Cardiac fibroblast (primary cell): ENCODE measurements at regions not wholly inside any gene's neighbourhood (a gene's known extent, or its start where the extent isn't known, plus 50 kb on each side); places are given as distances from the start of the nearest gene placed in this dataset.
"Not testable (repeated sequence)": the region's sequence is repeated elsewhere in the genome, so short reads cannot be mapped to it uniquely, and the experiment has no call there.

ENCODE experiments used
- DNase-seq, 2 donors: peaks; one replicate each; pipeline versions ENCODE4 v3.0.0 to v3.0.0-alpha.2; 2010; ENCODE audit warnings: low read depth in 2 of 2
- H3K4me3 ChIP-seq, 2 donors: replicated peaks in 1 of 2; 1 replicate in 1 of 2; 2 replicates in 1 of 2; pipeline ENCODE4 v1.5.1; 2011; ENCODE audit warnings: low read depth in 2 of 2, low read length in 2 of 2, mild to moderate bottlenecking in 2 of 2, moderate library complexity in 1 of 2
- CTCF ChIP-seq: IDR thresholded peaks from one replicate; pipeline ENCODE4 v1.5.1; 2011; ENCODE audit warnings: low read depth, mild to moderate bottlenecking, low read length, inconsistent platforms

- TF ChIP-seq CTCF, result no peak
- no peak for DNase-seq
- H3K4me3 ChIP-seq, result no peak overlapping the region
Observed at GRCh38 chrX:98114021-98114420, 1230.3 kb downstream of the RPA4 start.

- DNase-seq, result no peak
- TF ChIP-seq CTCF, result no peak
- no peak overlapping the region for H3K4me3 ChIP-seq
Observed at GRCh38 chrX:98141466-98141865, 1257.8 kb downstream of the RPA4 start.

GRCh38 chrX:98191003-98191402 lies 1307.3 kb downstream of the RPA4 start:
- H3K4me3 ChIP-seq, result no peak overlapping the region
- TF ChIP-seq CTCF, result no peak
- DNase-seq, result no peak

- no peak for DNase-seq
- TF ChIP-seq CTCF, result no peak
- H3K4me3 ChIP-seq, result no peak overlapping the region
Observed at GRCh38 chrX:98194036-98194435, 1310.3 kb downstream of the RPA4 start.

- no peak for TF ChIP-seq CTCF
- H3K4me3 ChIP-seq, result no peak overlapping the region
- DNase-seq, result no peak
Observed at GRCh38 chrX:98203800-98204199, 1320.1 kb downstream of the RPA4 start.

- DNase-seq, result no peak
- no peak overlapping the region for H3K4me3 ChIP-seq
- TF ChIP-seq CTCF, result no peak
Observed at GRCh38 chrX:98207947-98208346, 1324.2 kb downstream of the RPA4 start.

- H3K4me3 ChIP-seq, result no peak overlapping the region
- no peak for TF ChIP-seq CTCF
- DNase-seq, result no peak
Observed at GRCh38 chrX:98231003-98231402, 1347.3 kb downstream of the RPA4 start.

GRCh38 chrX:98240061-98240460 lies 1356.4 kb downstream of the RPA4 start:
- not testable (repeated sequence) for DNase-seq, H3K4me3 ChIP-seq
